Ectodermal cell (in vitro differentiated cells): ENCODE measurements at regions not wholly inside any gene's neighbourhood (a gene's known extent, or its start where the extent isn't known, plus 50 kb on each side); places are given as distances from the start of the nearest gene placed in this dataset.

Experiments
- H3K27ac ChIP-seq: 2 replicates; pipeline ENCODE4 v1.7.0; 2013; ENCODE audit warnings: mild to moderate bottlenecking, low read depth, low read length; ENCODE audit not compliant: insufficient read depth, poor library complexity, severe bottlenecking
- H3K27me3 ChIP-seq: 2 replicates; pipeline ENCODE4 v1.7.0; 2013; ENCODE audit warnings: mild to moderate bottlenecking, low read length; ENCODE audit not compliant: insufficient read depth, control insufficient read depth, poor library complexity, severe bottlenecking
- H3K36me3 ChIP-seq: one replicate; pipeline ENCODE4 v1.7.0; 2013; ENCODE audit warnings: low read length; ENCODE audit not compliant: control insufficient read depth, insufficient read depth
- H3K4me1 ChIP-seq: one replicate; pipeline ENCODE4 v1.7.0; 2013; ENCODE audit warnings: low read length; ENCODE audit not compliant: control insufficient read depth, insufficient read depth
- H3K4me3 ChIP-seq: 2 replicates; pipeline ENCODE4 v1.7.0; 2013; ENCODE audit warnings: low read depth, low read length, control low read depth; ENCODE audit not compliant: insufficient read depth
- H3K9me3 ChIP-seq: 2 replicates; pipeline ENCODE4 v1.7.0; 2013; ENCODE audit warnings: mild to moderate bottlenecking, low read length, moderate library complexity; ENCODE audit not compliant: control insufficient read depth
- WGBS, 2 experiments: methylation state at CpG; one replicate each; pipeline ENCODE4 v1.1.7; 2013; ENCODE audit warnings: missing lambda C conversion rate in 2 of 2; 5-methylcytosine and 5-hydroxymethylcytosine counted together

DNA sequence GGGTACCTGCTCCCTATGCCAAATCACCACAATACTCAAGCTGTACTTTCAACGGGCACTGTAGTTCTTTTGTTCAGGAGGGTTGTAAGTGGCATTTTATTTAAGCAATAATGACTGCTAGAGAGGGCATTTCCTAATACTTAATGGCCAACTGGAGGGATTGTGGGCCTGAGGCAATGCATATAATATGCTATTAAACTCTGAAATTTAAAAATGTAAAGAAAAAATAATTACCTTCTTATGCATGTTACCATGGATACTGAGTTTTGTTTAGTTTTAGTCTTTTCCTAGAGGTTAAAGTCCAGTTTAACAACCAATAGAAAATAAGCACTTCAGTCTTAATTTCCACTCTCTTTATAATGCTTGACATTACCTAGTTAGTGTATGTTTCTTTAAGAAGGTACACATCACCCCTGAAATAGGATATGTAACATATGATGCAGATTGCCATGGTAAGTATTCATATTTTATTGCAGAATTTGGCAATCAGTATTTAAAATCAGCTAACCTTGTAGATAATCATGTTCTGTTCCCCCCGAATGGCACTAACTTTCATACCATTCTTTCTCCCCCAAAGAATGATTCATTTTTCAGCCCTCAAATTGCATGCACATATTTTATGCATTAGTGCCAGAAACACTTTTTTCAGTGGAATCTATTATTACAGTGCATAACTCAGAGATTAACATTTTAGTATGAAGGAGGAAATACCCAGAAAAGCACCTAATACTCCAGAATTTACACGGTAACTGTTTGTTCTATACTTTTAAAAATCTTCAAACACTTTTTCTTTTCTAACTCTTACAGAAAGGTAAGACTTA is 90.3 kb upstream of the ZNF438 start:
- Histone ChIP-seq H3K27ac (no peak overlapping the region), H3K36me3 (no peaks in the 10 kb centered on the region), H3K27me3 (no peaks in the 10 kb centered on the region), H3K4me3 (no peak overlapping the region), H3K4me1 (peaks cover 4% of the 10 kb centered on the region), H3K9me3 (no peaks in the 10 kb centered on the region)
- 97 to 100% methylated on average over 2 to 3 of the region's 3 CpGs for WGBS, 2 experiments

DNA sequence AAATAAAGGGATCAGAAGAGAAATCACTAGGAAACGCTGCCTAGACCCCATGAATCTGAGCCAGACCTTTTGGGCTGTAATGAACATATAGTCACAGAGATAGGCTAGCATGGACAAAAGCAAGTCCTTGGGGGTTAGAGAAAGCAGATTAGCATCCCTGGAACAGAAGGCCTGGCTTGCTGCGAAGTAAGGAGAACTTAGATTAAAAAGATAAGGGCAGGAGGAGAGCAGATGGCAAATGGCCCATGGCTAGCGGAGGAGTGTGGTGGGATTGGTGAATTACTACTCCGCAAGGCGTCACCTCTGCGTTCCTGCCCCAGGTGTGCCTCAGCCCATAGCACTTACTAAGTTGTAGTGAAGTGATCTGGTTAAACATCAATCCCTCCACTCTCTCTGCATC is 92.3 kb upstream of the ZNF438 start:
- Histone ChIP-seq H3K36me3 (no peaks in the 10 kb centered on the region), H3K4me3 (no peak overlapping the region), H3K9me3 (no peaks in the 10 kb centered on the region), H3K27ac (no peak overlapping the region), H3K4me1 (peaks cover 4% of the 10 kb centered on the region), H3K27me3 (no peaks in the 10 kb centered on the region)
- WGBS, 2 experiments = 95 to 96% methylated on average over 6 of the region's 6 CpGs

DNA sequence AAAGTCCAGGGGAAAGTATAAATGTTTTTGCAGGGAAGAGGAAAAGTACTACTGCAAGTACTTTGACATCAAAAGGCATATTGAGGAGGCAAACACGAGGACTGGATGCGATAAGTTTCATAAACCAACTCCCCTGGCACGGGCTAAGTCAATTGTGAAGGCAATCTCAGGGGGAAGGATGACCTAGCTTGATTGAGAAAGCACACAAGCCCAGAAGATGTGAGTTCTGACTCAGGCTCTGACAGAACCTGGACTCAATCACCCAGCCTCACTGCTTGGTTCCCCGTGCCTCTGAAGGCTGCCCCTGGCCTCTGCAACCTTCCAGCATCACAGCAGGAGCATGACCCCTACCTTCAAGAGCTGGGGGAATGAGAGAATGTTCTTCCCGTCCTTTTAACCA is 93.2 kb upstream of the ZNF438 start:
- H3K4me3 ChIP-seq = no peak overlapping the region
- 79 to 80% methylated on average over 5 of the region's 5 CpGs for WGBS, 2 experiments
- H3K27ac ChIP-seq = no peak overlapping the region
- H3K36me3 ChIP-seq = no peaks in the 10 kb centered on the region
- no peaks in the 10 kb centered on the region for H3K9me3 ChIP-seq
- no peaks in the 10 kb centered on the region for H3K27me3 ChIP-seq
- peaks cover 4% of the 10 kb centered on the region for H3K4me1 ChIP-seq

DNA sequence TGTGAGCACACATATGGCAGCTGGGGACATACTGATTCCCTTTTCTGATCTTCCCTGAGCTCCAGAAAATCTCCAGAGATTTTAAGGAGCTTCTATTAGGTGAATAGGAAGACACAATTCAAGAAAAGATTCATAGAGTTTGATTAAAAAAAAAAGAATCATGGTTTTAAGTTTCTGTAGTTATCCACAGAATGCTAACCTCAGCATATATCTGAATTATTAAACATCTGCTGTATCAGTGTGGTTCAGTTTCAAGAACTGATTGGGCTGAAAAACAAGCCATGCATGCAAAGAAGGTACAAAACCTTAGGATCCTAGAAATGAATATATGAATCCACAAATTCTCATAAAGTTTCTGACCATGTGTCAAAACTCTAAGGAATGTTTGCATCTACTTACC is 94.1 kb upstream of the ZNF438 start:
- Histone ChIP-seq H3K27ac (no peak overlapping the region), H3K9me3 (no peaks in the 10 kb centered on the region), H3K4me3 (no peak overlapping the region), H3K36me3 (no peaks in the 10 kb centered on the region), H3K4me1 (peaks cover 4% of the 10 kb centered on the region), H3K27me3 (no peaks in the 10 kb centered on the region)

DNA sequence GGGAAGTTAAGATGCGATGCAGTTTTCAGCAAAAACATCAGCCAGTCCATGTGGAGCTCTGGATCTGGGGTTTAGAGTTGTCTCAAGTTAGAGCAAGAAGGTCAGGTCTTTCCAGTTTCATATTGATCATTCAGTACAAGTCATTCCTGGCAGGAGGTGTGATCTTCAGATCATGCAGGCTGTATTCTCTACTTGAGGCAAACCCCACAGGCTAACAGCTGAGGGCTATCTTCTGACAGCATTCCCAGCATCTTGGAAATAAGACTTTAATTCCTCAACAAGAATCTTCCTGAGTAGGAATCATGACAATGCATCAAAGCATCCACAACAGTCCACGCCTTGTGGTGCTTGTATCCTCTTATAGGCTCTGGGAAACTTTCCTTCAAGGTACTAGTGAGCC is 94.9 kb upstream of the ZNF438 start:
- 93 to 96% methylated on average over 2 of the region's 2 CpGs for WGBS, 2 experiments
- H3K27ac ChIP-seq = no peak overlapping the region
- no peaks in the 10 kb centered on the region for H3K36me3 ChIP-seq
- no peak overlapping the region for H3K4me3 ChIP-seq
- H3K27me3 ChIP-seq = no peaks in the 10 kb centered on the region
- H3K9me3 ChIP-seq = no peaks in the 10 kb centered on the region
- peaks cover 4% of the 10 kb centered on the region for H3K4me1 ChIP-seq

DNA sequence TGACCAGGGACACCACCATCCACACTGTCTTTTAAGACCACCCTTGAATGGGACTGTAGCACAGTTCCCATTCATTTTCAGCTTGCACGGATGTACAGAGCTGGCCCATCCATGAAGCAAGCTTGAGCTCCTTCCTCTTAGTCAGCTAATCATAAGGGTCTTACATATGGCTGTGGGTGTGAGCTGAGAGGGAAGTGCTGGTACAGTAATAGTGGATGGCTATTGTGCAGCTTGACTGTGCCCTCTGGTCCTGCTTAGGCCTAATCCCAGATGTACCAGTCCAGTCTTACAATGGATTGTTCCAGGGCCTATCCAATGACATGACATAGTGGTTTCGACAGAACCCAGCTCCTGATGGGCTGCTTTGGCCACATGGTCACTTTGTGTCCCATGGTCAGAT is 96.9 kb upstream of the ZNF438 start:
- Histone ChIP-seq H3K27me3 (no peaks in the 10 kb centered on the region), H3K9me3 (no peaks in the 10 kb centered on the region), H3K4me3 (no peak overlapping the region), H3K27ac (no peak overlapping the region), H3K36me3 (no peaks in the 10 kb centered on the region), H3K4me1 (peaks cover 11% of the 10 kb centered on the region)
- 95 to 97% methylated on average over 2 of the region's 2 CpGs for WGBS, 2 experiments

DNA sequence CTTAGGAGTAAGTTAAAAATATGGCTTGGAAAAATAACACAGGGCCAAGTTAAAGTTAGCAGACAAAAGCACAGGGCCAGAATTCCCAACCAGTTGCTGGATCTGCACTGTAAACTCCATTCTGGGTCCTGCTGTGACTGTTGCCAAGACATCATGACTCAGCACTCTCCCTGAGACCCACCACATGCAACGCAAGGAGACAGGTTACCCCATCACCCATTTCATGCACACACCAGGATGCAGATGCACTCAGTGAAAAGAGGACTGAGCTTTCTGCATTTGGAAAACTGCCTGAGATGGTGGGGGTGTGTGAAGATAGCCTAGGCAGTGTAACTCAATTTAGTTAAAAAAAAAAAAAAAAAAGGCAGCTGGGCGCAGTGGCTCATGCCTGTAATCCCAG is 97.6 kb upstream of the ZNF438 start:
- Histone ChIP-seq H3K4me1 (peaks cover 7% of the 10 kb centered on the region), H3K36me3 (no peaks in the 10 kb centered on the region), H3K9me3 (no peaks in the 10 kb centered on the region), H3K27me3 (no peaks in the 10 kb centered on the region), H3K4me3 (no peak overlapping the region), H3K27ac (no peak overlapping the region)
- WGBS, 2 experiments = 40 to 59% methylated on average over 2 of the region's 2 CpGs

DNA sequence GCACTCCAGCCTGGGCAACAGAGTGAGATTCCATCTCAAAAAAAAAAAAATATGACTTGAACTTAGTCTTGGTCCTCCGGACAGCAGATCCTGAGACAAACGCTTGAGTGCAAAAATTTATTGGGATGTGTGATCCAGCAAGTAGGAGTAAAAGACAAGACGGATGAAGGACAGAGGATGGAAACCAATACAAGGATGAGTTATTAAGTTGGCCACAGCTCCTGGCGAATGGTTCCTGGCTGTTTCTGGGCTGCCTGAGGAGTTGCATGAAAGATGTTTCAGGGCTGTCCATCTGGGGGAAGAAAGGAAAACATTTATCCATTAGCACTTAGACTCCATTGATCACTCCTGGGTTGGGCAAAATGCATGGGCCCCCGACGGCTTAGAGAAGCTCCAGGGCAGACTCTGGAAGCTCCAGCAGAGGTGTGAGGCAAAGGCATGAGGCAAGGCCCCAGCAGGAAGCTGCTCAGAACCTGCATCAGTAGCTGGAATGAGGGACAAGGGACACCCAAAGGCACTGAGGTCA is 98.3 kb upstream of the ZNF438 start:
- Histone ChIP-seq H3K9me3 (no peaks in the 10 kb centered on the region), H3K27ac (no peak overlapping the region), H3K27me3 (no peaks in the 10 kb centered on the region), H3K4me1 (peaks cover 13% of the 10 kb centered on the region), H3K4me3 (no peak overlapping the region), H3K36me3 (no peaks in the 10 kb centered on the region)
- 90 to 91% methylated on average over 6 of the region's 6 CpGs for WGBS, 2 experiments

GRCh38 chr10:31130406-31130805 is 98.7 kb upstream of the ZNF438 start:
- Histone ChIP-seq H3K27me3 (no peaks in the 10 kb centered on the region), H3K9me3 (no peaks in the 10 kb centered on the region), H3K27ac (no peak overlapping the region), H3K4me3 (no peak overlapping the region), H3K4me1 (peaks cover 18% of the 10 kb centered on the region), H3K36me3 (no peaks in the 10 kb centered on the region)
- no CpG with 5 or more reads among the region's 1 CpG for WGBS, 2 experiments

DNA sequence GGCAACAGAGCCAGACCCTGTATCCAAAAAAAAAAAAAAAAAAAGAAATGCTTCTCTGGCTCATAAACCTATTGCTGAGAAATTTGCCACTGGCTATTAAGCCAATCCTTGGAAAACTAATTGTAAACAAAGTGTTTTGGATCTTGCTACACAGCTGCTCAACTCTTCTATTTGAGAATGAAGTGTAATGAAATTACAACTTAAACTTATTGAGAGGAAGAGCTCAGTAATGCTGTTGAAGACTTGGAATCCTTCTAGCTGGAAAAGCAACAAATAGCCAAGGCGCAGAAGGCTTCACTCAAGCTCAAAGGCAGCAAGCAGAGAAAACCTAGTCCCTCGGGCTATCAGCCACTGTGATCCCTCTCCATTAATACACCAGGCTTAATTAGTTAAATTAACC is 99.6 kb upstream of the ZNF438 start:
- Histone ChIP-seq H3K4me1 (peaks cover 20% of the 10 kb centered on the region), H3K4me3 (no peak overlapping the region), H3K27me3 (no peaks in the 10 kb centered on the region), H3K36me3 (no peaks in the 10 kb centered on the region), H3K9me3 (no peaks in the 10 kb centered on the region), H3K27ac (no peak overlapping the region)
- WGBS, 2 experiments = 91 to 100% methylated on average over 2 of the region's 2 CpGs
